Stimulated activated CD4-positive, alpha-beta T cell treated with anti-CD3 and anti-CD28 coated beads, Interleukin-4, amount 100 ng/mL, for 4 hours (primary cell): ENCODE measurements at regions not wholly inside any gene's neighbourhood (a gene's known extent, or its start where the extent isn't known, plus 50 kb on each side); places are given as distances from the start of the nearest gene placed in this dataset.
"Not testable (repeated sequence)": the region's sequence is repeated elsewhere in the genome, so short reads cannot be mapped to it uniquely, and the experiment has no call there.

ENCODE experiments used
- DNase-seq, 2 experiments: peaks; one replicate each; pipeline ENCODE4 v3.0.0-alpha.2; 2020

DNA sequence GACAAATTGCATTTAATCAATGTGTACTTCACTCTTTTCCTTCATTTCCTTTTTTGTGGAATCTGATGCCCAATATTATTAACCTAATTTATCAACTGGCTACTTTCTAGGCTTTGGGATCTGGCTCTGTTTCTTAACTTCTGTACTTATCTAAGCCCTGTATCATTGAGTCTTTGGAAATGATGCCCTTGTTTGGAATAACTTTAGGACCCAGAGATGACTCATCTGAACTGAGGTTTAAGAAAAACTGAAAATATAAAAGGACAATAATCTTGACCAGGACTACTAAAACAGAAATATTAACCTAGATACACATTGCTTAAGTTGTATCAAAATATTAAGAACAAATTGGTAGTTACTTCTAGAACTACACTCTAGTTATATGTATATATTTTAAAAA, 600.8 kb downstream of the CPS1 start:
- DNase-seq: no peak

DNA sequence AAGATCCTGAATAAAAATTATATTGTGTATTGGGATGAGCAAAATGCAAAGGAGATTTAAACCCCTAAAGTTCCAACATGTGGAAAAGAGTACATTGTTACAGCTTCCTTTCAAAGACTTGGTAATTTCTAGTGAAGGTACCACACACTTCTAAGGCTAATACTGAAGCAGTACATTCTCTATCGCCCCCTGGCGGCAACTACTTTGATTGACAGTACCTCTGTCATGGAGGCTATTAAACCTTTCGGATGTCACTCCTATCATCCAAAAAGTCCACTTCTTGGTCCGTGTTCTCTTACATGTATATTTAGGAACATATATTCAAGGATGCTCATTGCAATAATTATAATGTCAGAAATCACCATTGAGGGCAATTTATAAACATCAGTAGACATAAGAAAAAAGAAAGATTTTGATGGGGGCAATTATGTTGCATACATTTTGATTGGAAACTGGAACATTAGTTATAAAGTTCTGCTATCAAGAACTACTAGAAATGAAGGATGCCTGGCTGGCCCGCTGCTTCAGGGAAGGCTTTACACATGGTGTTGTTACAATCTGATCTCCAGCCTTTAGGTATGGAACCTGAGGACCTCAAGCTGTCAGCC, 601.6 kb downstream of the CPS1 start:
- peak; percentile 40 to 60 for DNase-seq

DNA sequence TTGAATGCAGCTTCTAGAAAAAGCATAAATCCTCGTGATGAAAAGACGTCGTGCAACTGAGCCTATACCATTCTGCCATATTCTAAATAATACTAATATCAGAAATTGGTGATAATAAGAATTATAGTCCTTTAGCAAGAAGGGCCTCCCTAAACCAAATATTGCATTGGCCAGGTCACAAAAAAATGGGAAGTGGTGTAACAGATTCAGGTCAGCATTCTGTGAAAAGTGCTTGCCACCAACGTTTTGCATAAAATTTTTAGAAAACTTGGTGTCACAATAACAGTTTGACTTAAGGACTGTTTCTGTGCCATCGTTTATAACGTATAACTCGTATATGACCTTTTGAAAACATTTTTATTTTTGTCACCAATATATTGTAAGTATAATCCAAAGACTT, 603.6 kb downstream of the CPS1 start:
- no peak for DNase-seq

DNA sequence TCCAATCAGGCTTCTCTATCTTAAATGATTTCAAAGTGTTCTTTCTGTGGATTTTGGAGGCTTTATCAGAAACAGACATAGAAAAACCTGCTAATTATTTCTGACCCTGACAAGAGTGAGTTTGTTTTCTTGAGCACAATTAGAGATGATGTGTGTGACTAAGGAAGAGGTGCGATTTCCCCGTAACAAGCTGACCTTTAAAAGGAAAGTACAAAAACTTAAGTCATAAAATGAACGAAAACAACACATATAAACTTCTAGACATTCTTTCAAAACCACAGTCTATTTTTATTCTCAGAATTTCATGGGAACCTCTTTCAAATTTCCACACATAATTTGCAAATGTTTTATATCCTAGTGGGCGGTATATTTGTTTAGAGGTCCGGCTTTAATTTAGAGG, 604.8 kb downstream of the CPS1 start:
- no peak for DNase-seq

DNA sequence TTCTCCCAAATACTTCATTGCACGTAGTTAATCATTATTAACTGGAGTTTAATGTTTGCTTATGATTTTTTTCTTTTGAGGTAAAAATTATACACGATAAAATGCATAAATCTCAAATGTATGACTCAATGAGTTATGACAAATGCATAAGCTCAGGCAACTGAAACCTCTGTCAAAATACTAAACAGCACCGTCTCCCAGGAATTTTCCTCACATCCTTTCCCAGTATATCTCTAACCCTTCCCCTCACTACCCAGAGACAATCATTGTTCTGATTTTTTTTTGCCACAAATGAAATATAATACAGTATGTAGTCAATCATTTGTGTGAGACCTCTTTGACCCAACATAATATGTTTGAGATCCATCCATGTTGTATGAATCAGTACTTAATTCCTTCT, 606.5 kb downstream of the CPS1 start:
- no peak for DNase-seq

DNA sequence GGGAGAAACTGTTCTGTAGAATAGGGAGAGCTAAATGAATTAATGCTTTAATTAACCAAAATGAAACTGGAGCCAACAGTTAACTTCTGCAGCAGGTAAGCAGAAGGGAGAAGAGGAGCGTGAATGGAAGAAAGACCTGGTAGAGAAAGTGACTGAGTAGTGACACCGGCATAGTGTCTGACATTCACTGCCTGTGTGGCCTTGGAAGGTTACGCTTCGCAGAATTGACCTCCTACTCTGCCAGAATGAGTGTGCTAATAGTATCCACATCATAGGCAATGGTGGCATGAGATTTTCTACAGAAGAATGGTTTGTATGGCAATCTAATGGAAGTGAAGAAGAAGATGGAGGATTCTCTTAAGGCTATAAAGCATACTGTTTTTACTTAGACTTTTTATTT, 614.4 kb downstream of the CPS1 start:
- DNase-seq: no peak

DNA sequence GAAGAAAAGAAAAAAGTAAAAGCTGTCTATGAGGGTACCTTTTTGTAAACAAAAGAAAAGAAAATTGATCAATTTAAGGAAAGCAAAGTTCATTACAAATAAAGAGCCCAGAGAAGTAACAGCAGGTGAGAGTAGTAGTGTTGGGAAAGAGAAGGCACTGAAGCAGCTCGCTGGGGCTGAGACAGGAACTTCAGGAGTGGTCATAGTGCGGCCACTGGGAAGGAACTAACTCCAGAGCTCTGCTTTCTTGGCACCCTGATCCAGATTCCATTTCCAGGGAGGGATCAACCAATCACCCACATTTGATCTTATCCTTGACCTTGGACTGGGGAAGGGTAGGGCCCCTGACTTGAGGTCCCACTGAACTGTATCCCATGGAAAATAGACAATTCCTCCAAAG, 617.6 kb downstream of the CPS1 start:
- no peak for DNase-seq

DNA sequence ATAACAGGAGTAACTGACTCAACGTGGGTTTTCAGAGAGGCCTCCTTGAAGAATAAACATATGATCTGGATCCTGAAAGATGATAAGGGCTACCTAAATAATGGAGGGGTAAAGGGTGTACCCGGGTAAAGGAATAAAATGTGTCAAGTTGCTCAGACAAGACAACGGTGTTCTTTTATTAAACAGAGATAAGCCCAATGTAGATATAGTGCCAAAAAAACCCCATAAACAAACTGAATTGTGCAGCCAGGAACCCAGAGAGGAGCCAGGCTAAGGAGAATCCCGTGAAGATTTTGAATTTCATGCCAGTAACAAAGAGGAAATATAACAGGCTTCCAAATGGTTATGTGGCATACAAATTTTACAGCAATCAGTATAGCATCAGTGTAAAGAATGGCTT, 618.2 kb downstream of the CPS1 start:
- no peak for DNase-seq

DNA sequence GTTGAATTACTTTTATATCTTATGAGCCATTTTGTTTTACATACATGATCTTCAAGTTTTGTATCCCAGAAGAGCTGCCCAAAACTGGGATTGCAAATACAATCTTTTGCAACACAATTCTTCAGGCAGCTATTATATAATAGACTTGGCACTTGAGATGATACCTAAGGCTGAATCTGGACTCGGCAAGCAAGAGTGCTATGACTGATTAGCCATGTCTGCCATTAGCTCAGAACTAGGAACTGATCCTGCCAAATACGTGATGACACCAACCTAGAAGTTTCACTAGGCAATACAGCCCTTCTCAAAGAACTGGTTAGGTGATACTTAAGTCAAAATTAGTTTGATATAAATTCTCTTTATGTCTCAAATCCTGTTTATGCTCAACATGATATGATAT, 619.6 kb downstream of the CPS1 start:
- no peak for DNase-seq

DNA sequence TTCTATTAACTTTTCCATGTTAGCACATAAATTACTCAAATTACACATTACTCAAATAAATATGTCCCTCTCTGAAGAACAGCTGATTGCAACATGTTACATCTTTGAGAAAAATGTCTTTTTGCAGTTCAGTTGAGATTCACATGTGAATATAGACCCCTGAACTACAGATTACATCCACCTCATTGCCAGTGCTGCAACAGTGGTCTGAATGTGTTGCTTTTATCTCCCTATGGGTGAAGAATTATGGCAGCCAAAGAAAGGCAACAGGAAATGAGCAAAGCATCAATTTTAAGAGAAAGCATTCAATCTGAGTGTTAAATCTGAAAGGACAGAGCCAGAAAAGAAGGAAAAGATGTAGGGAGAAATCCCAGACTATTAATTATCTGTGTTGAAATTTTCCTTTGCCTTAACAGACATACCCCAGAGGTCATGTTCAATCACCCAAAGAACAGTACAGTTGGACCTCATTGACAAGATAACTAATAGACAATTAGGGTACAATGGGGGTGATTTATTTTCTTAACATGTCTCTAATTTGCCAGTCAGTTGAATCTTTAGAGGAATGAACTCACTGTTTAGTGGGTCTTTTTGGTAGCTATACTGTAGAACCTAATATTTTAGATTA, 620.2 kb downstream of the CPS1 start:
- no peak for DNase-seq

DNA sequence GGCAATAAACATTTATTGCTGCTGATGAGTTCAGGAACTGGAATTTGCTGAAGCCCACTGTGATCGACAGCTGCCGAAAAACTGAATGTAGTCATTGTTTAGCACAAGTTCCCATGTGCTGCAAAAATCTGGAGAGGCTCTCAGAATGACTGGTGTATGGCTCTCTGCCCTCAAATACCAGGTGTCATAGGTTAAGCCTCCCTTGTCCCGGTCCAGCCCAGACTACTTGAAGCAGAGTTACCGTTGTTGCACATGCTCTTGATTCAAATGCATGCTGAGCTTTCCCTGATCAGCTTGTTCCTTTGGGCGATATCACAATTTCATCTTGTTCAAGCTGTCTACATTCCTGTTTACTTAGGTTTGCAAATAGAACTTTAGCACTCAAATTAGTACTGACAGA, 625.2 kb downstream of the CPS1 start:
- no peak for DNase-seq

DNA sequence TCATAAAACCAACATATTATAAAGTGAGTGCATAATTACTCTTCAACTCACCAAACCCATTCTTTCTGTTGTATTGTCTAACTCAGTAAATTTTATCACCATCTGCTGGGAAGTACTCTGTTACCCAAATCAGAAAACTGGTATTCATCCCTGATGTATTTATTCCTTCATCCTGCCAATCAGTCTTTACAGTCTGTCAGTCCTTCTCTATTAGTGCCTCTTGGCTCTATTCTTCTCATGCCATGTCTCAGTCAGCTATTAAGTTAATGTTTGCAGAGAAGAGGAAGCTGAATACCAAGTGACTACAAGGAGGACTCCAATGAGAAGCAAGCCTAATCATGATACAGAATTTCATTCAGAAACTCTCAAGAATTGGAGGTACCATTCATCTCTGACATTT, 631.2 kb downstream of the CPS1 start:
- no peak for DNase-seq

DNA sequence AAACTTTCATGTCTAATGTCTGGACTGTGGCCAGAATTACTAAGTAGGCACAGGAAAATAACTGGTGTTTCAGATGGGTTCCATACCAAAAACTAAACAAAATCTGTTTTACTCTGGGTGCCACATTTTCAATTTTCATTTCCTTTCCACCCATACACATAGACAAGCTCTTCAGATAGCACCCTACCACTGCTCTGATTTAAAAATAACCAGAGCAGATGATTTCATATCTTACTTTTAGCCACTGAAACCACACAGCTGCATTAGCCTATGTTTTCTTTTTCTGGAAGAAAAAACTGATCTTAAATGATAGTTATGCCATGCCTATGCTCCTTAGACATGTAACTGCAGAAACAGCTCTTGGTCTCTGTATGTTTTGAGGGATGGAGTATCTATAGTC, 647.6 kb downstream of the CPS1 start:
- no peak for DNase-seq

DNA sequence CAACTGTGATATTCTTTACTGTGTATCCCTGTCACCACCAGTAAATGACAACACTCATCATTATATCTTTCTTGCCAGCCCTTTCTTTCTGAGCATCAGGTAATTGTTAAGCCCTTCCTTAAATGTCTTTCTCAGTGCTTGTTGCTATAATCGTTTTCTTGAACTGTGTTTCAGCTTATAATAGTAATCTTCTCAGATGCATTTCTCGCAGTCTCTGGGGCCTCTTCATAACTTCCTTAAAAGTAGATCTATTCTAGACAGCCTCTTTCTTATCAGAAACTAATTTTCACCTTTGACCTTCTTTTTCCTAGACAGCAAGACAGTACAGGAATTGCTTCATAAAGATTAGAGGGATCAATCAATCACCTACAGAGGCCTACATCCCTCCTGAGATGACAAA, 648.1 kb downstream of the CPS1 start:
- DNase-seq: no peak

DNA sequence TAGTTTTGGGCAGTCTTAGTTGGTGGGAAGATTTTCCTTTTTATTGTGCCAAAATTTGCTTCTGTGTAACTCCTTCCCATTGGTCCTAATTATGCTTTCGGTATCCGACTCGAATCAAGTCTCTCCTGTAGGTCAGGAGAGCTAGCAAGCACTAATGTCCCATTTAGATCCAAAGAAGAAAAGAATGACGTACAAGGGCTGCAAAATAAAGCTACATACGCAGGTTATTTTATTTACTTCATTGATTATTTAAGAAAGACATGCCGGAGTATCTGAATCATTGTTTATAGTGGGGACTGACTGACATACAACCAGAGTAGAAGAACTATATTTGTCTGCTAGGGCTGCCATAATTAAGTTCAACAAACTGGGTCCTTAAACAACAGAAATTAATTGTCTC, 648.5 kb downstream of the CPS1 start:
- DNase-seq: no peak

DNA sequence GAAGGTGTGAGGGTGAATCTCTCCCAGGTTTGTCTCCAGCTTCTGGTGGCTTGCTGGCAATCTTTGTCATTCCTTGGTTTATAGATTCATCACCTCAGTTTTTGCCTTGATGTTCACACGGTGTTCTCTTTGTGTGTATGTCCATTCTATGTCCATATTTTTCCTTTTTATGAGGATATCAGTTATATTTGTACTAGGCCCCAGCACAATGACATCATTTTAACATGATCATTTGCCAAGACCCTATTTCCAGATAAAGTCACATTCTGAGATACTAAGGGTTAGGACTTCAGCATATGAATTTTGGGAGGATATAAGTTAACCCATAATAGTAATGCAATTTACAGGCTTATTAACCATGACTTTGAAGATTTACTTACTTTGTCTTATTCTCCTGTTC, 649.0 kb downstream of the CPS1 start:
- no peak for DNase-seq

DNA sequence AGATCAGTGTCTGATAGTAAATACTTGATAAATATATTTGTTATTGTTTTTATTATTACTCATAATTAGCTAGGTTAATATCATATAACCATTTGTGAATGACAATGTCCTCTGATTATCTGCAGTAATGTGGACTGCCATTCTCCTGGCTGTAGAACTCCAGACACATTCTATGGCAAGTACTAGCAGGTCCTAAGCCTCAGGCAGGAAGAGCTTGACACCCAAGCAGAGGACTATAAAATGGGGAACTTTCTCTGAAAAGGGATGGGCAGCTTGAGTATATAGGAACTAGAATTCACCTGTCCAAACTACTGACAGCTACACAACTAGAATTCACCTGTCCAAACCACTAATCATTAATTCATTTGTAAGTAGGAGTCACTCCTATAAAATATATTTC, 649.4 kb downstream of the CPS1 start:
- no peak for DNase-seq

DNA sequence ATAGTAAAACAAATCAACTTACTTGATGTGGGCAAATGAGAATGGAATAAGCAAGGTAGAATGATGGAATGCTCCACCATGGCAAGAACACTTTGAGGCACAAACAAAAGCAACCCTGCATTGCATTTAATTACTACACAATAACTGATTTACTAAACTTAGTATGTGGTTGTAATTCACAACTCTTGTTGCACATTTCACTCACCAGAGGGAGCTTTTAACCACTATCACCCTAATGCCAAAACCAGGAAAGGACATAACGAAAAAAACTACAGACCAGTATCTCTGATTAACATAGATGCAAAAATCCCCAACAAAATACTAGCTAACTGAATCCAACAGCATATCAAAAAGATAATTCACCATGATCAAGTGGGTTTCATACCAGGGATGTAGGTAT, 659.8 kb downstream of the CPS1 start:
- no peak for DNase-seq

DNA sequence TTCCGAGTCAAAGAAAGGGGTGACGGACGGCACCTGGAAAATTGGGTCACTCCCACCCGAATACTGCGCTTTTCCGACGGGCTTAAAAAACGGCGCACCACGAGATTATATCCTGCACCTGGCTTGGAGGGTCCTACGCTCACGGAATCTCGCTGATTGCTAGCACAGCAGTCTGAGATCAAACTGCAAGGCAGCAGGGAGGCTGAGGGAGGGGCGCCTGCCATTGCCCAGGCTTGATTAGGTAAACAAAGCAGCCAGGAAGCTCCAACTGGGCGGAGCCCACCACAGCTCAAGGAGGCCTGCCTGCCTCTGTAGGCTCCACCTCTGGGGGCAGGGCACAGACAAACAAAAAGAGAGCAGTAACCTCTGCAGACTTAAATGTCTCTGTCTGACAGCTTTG, 663.1 kb downstream of the CPS1 start:
- DNase-seq: not testable (repeated sequence)

DNA sequence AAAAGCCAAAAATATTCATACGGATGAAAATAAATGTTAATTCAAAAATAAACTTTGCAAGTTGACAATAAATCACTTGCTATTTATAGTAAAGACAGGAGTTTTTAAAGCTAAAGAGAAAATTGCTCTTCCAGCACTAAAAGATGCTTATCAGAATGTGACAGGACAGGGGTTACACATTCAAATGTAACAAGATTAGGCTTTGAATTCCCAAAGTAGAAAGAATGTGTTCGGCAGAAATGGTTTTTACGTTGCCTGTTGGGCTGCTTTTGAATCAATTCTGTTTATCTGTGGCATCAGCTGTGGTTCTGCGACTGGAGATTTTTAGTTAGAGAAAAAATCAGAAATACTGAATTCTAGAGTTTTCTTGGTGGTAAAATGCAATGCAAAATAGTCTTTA, 669.4 kb downstream of the CPS1 start:
- no peak for DNase-seq

DNA sequence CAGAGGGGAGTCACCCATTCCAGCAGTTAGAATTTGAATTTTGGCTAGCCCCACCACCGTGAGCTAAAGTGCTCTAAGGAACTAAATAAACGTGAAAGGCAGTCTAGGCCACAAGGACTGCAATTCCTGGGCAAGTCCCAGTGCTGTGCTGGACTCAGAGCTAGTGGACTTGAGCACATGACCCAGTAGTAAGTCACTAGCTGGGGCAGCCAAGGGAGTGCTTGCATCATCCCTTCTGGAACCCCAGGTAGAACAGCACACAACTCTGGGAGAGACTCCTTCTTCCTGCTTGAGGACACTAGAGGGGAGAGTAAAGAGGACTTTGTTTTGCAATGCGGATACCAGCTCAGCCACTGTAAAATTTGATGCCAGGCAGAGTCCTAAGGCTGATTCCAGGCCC, 672.2 kb downstream of the CPS1 start:
- DNase-seq: no peak

DNA sequence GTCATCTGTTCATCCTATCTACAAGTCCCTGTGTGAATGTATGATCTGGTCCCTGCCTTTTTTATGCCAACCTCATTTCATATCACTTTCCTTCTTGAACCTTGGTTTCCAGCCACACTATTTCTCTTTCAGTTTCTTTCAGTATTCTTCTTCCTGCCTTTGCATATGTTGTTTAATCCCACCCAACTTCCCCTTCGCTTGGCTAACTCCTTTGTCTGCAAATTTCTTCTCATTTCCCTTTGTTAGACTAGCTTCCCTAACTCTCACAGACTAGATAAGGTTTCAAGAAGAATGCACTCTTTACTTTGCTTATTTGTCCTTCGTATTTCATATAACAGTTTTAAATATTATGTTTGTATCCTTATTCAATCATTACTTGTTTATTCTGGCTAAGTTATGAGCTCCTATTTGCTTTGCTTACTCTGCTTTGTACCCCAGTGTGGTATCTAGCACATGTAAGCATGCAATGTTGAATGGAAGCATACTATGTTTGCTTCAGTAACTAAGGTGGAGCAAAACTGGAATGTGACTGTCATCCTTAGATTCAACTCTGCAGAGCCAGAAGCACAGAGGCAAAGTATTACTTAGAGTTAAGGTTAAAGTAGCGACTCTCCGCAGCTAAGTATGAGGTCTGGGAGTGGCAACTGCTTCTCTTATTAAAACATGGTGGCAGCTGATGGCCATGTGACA, 681.3 kb downstream of the CPS1 start:
- no peak for DNase-seq

DNA sequence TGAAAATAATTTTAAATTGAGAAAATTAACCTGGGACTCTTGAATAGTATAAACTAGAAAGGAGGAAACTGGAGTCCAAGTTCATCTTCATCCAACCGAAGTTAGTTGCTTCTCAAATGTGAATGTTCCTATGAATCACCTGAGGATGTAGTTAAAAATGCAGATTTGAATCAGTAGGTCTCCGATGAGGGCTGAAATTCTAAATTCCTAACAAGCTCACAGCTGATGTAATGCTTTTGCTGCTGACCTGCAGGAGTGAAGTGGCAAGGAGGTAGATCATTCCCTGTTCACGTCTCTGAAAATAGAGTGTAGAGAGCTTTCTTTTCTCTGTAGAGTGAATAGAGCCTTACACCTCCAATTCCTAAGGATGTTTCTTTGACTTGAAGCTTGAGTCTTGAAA, 685.5 kb downstream of the CPS1 start:
- DNase-seq: no peak

DNA sequence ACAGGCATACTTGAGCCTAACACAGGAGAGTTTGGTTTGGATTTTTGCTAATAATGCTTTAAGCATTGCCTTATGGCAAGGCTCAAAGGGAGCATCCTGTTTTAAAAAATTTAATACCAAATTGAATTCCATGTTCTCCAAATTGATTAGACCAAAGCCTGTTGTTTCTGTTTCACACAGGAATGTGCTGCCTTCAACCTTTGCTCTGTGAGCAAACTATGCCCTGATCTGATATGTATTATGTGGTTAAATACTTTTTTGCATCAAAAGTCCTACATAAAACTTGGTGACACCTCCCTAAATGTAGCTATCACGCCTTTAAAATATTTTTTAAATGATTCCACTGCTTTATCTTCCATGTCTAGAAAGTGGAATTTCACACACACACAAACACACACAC, 691.4 kb downstream of the CPS1 start:
- no peak for DNase-seq

DNA sequence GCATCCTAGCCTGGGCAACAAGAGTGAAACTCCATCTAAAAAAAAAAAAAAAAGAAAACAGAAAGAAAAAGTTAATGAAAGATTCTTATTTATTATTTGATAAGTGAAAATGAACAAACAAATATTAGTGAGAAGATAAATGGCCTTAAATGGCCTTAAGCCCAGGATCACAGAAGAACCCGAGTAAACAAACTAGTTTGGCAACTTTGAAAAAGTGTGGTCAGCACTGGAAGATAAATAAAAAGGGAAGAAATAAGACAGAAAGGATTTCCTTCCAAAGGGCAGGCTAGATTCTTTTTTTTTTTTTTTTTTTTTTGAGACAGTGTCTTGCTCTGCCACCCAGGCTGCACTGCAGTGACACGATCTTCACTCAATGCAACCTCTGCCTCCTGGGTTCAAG, 692.4 kb downstream of the CPS1 start:
- no peak for DNase-seq
